Neural progenitor cell (in vitro differentiated cells): ENCODE measurements at regions not wholly inside any gene's neighbourhood (a gene's known extent, or its start where the extent isn't known, plus 50 kb on each side); places are given as distances from the start of the nearest gene placed in this dataset.
"Not testable (repeated sequence)": the region's sequence is repeated elsewhere in the genome, so short reads cannot be mapped to it uniquely, and the experiment has no call there.

ENCODE experiments used
- DNase-seq: peaks from one replicate; pipeline ENCODE4 v3.0.0-alpha.2; 2016; ENCODE audit warnings: low spot score
- H2AFZ ChIP-seq: fragments of 200-600 bp; sonication (generic); replicated peaks from 2 replicates; pipeline ENCODE4 v1.6.1; 2016; ENCODE audit warnings: antibody characterized with exemption
- H3F3A ChIP-seq: fragments of 200-600 bp; sonication (generic); 2 replicates; pipeline ENCODE4 v1.6.1; 2016; ENCODE audit warnings: antibody characterized with exemption, low read depth
- H3K27ac ChIP-seq: fragments of 200-600 bp; sonication (generic); 2 replicates; pipeline ENCODE4 v1.5.1; 2016; ENCODE audit warnings: mild to moderate bottlenecking
- H3K27me3 ChIP-seq: fragments of 200-600 bp; sonication (generic); 2 replicates; pipeline ENCODE4 v1.6.1; 2016; ENCODE audit warnings: mild to moderate bottlenecking, moderate library complexity
- H3K36me3 ChIP-seq: fragments of 200-600 bp; sonication (generic); 2 replicates; pipeline ENCODE4 v1.5.1; 2016
- H3K4me1 ChIP-seq: fragments of 200-600 bp; sonication (generic); 2 replicates; pipeline ENCODE4 v1.6.1; 2016; ENCODE audit warnings: mixed run types
- H3K4me2 ChIP-seq: fragments of 200-600 bp; sonication (generic); 2 replicates; pipeline ENCODE4 v1.6.1; 2016
- H3K4me3 ChIP-seq: fragments of 200-600 bp; sonication (generic); 2 replicates; pipeline ENCODE4 v1.5.1; 2016
- H3K79me2 ChIP-seq: fragments of 200-600 bp; sonication (generic); 2 replicates; pipeline ENCODE4 v1.6.1; 2016; ENCODE audit warnings: low read depth
- H3K9ac ChIP-seq: fragments of 200-600 bp; sonication (generic); 2 replicates; pipeline ENCODE4 v1.6.1; 2016
- H3K9me3 ChIP-seq: fragments of 200-600 bp; sonication (generic); 2 replicates; pipeline ENCODE4 v1.5.1; 2016; ENCODE audit warnings: low read depth
- H4K20me1 ChIP-seq: fragments of 200-600 bp; sonication (generic); 2 replicates; pipeline ENCODE4 v1.6.1; 2016; ENCODE audit warnings: low read depth
- H3K27ac Mint-ChIP-seq: 3 replicates; pipeline ENCODE4 v1.8.0; 2021; ENCODE audit warnings: mixed read lengths
- H3K27me3 Mint-ChIP-seq: 2 replicates; pipeline ENCODE4 v1.8.0; 2022; ENCODE audit warnings: low read depth, mild to moderate bottlenecking, inconsistent platforms, moderate library complexity, mixed read lengths; ENCODE audit not compliant: insufficient read depth
- H3K36me3 Mint-ChIP-seq: 3 replicates; pipeline ENCODE4 v1.8.0; 2021; ENCODE audit warnings: mixed read lengths
- H3K4me1 Mint-ChIP-seq: 3 replicates; pipeline ENCODE4 v1.8.0; 2021; ENCODE audit warnings: mixed read lengths
- H3K4me3 Mint-ChIP-seq: 3 replicates; pipeline ENCODE4 v1.8.0; 2021; ENCODE audit warnings: mild to moderate bottlenecking, moderate library complexity, mixed read lengths
- H3K9me3 Mint-ChIP-seq: 3 replicates; pipeline ENCODE4 v1.8.0; 2020; ENCODE audit warnings: mixed read lengths
- CTCF ChIP-seq: fragments of 200-600 bp; sonication (generic); IDR thresholded peaks from 2 replicates; pipeline ENCODE4 v1.5.1; 2017; ENCODE audit warnings: antibody characterized with exemption, mild to moderate bottlenecking
- EZH2 ChIP-seq: fragments of 200-600 bp; sonication (generic); IDR thresholded peaks from 2 replicates; pipeline ENCODE4 v1.6.1; 2017; ENCODE audit warnings: antibody characterized with exemption, mild to moderate bottlenecking, moderate library complexity
- EZH2phosphoT487 ChIP-seq: fragments of 200-600 bp; sonication (generic); IDR thresholded peaks from 2 replicates; pipeline ENCODE4 v1.6.1; 2017; ENCODE audit warnings: antibody characterized with exemption

GRCh38 chr22:47303161-47303890 is 540.9 kb downstream of the TBC1D22A start:
- Histone ChIP-seq H3K4me2 (no peak overlapping the region), H3F3A (no peaks in the 10 kb centered on the region), H2AFZ (no peak overlapping the region), H3K9me3 (peaks cover 5% of the 10 kb centered on the region), H3K36me3 (no peaks in the 10 kb centered on the region), H3K4me3 (no peak overlapping the region), H3K4me1 (no peaks in the 10 kb centered on the region), H3K79me2 (no peaks in the 10 kb centered on the region), H3K27me3 (no peaks in the 10 kb centered on the region), H3K9ac (no peak overlapping the region), H4K20me1 (no peaks in the 10 kb centered on the region), H3K27ac (no peak overlapping the region)
- H3K27ac Mint-ChIP-seq: no peak overlapping the region
- TF ChIP-seq EZH2phosphoT487 (no peak), CTCF (no peak), EZH2 (no peak)
- H3K27me3 Mint-ChIP-seq: peaks cover 7% of the 10 kb centered on the region
- H3K4me1 Mint-ChIP-seq: no peaks in the 10 kb centered on the region
- DNase-seq: no peak
- H3K4me3 Mint-ChIP-seq: no peak overlapping the region
- peaks cover 2% of the 10 kb centered on the region for H3K9me3 Mint-ChIP-seq
- H3K36me3 Mint-ChIP-seq: no peaks in the 10 kb centered on the region

GRCh38 chr22:47302587-47302986 is 540.1 kb downstream of the TBC1D22A start:
- H3K4me3 Mint-ChIP-seq, H4K20me1 ChIP-seq, DNase-seq, H3K27ac ChIP-seq, H3K9me3 ChIP-seq, H3K27ac Mint-ChIP-seq, H2AFZ ChIP-seq, H3K36me3 ChIP-seq, H3K4me3 ChIP-seq, H3K9me3 Mint-ChIP-seq, H3K36me3 Mint-ChIP-seq, H3K79me2 ChIP-seq, H3K27me3 Mint-ChIP-seq, H3K4me1 ChIP-seq, H3K27me3 ChIP-seq, H3F3A ChIP-seq, H3K4me1 Mint-ChIP-seq, H3K9ac ChIP-seq, H3K4me2 ChIP-seq: not testable (repeated sequence)

- Mint-ChIP-seq H3K4me3 (no peak overlapping the region), H3K36me3 (no peaks in the 10 kb centered on the region), H3K27ac (no peak overlapping the region), H3K4me1 (no peaks in the 10 kb centered on the region), H3K27me3 (peaks cover 9% of the 10 kb centered on the region), H3K9me3 (peaks cover 8% of the 10 kb centered on the region)
- no peak overlapping the region for H3K9ac ChIP-seq
- H3K27me3 ChIP-seq: no peaks in the 10 kb centered on the region
- no peaks in the 10 kb centered on the region for H3K79me2 ChIP-seq
- H2AFZ ChIP-seq: no peak overlapping the region
- no peak overlapping the region for H3K4me3 ChIP-seq
- no peaks in the 10 kb centered on the region for H3F3A ChIP-seq
- no peak for TF ChIP-seq EZH2
- no peak for TF ChIP-seq EZH2phosphoT487
- TF ChIP-seq CTCF: no peak
- no peaks in the 10 kb centered on the region for H3K36me3 ChIP-seq
- H4K20me1 ChIP-seq: no peaks in the 10 kb centered on the region
- no peak overlapping the region for H3K27ac ChIP-seq
- no peaks in the 10 kb centered on the region for H3K4me1 ChIP-seq
- no peak for DNase-seq
- H3K4me2 ChIP-seq: no peak overlapping the region
- H3K9me3 ChIP-seq: peaks cover 5% of the 10 kb centered on the region
These were observed 539.5 kb downstream of the TBC1D22A start for GRCh38 chr22:47301820-47302475.
